Upper lobe of left lung (tissue), 6 donors: ENCODE measurements at regions not wholly inside any gene's neighbourhood (a gene's known extent, or its start where the extent isn't known, plus 50 kb on each side); places are given as distances from the start of the nearest gene placed in this dataset.
"Not testable (repeated sequence)": the region's sequence is repeated elsewhere in the genome, so short reads cannot be mapped to it uniquely, and the experiment has no call there.

Source experiments
- ATAC-seq, 2 donors: fragments of 200-7000 bp; cut with Tn5 transposase; one replicate each; pipeline ENCODE4 v1.9.1; 2022; ENCODE audit warnings: mild to moderate bottlenecking in 2 of 2, moderate library complexity in 2 of 2; ENCODE audit not compliant: low FRiP score in 2 of 2
- DNase-seq, 2 donors: peaks; one replicate each; pipeline ENCODE4 v3.0.0-alpha.2; 2019 to 2020
- H3K27ac ChIP-seq, 4 donors: fragments of 200-600 bp; sonication (generic); one replicate each; pipeline ENCODE4 v1.5.1; 2016 to 2019
- H3K27me3 ChIP-seq, 4 donors: fragments of 200-600 bp; sonication (generic); one replicate each; pipeline ENCODE4 v1.5.1; 2017 to 2019
- H3K36me3 ChIP-seq, 4 donors: fragments of 200-600 bp; sonication (generic); one replicate each; pipeline ENCODE4 v1.5.1; 2016 to 2019
- H3K4me1 ChIP-seq, 4 donors: fragments of 200-600 bp; sonication (generic); one replicate each; pipeline ENCODE4 v1.5.1; 2018 to 2019
- H3K4me3 ChIP-seq, 4 donors: fragments of 200-600 bp; sonication (generic); one replicate each; pipeline ENCODE4 v1.5.1; 2017 to 2019; ENCODE audit warnings: mild to moderate bottlenecking in 2 of 4, moderate library complexity in 1 of 4
- H3K9me3 ChIP-seq, 4 donors: fragments of 200-600 bp; sonication (generic); one replicate each; pipeline ENCODE4 v1.5.1; 2018 to 2019
- EP300 ChIP-seq, 4 donors: sonication (generic); formaldehyde crosslinking; IDR thresholded peaks; one replicate each; pipeline ENCODE4 v1.5.1; 2017; ENCODE audit warnings: antibody characterized with exemption in 4 of 4, control low read depth in 2 of 4
- POLR2A ChIP-seq, 4 donors: fragments of 450-650 bp; IDR thresholded peaks; one replicate each; pipeline ENCODE4 v1.5.1; 2016 to 2017; ENCODE audit warnings: antibody characterized with exemption in 4 of 4, mild to moderate bottlenecking in 2 of 4
- POLR2AphosphoS5 ChIP-seq, 2 donors: sonication (generic); formaldehyde crosslinking; IDR thresholded peaks; one replicate each; pipeline ENCODE4 v1.5.1; 2017; ENCODE audit warnings: antibody characterized with exemption in 2 of 2
- WGBS, 2 donors: methylation state at CpG; one replicate each; pipeline ENCODE4 v1.1.5; 2017 to 2018; 5-methylcytosine and 5-hydroxymethylcytosine counted together
- TF ChIP-seq, protein P1 (sequence below), 6 experiments: fragments of 450-650 bp in 4 of 6; fragments of 200-600 bp in 2 of 6; sonication (generic) in 2 of 6; IDR thresholded peaks; one replicate each; pipeline ENCODE4 v1.5.1; 2016 to 2019; ENCODE audit warnings: antibody characterized with exemption in 6 of 6
- donor health status: DM: no; HTN: no; CAD: no; lungs with moderate emphysema.
- donor health status: DM: no; HTN: yes; CAD: no; lungs with severe emphysema.

DNA sequence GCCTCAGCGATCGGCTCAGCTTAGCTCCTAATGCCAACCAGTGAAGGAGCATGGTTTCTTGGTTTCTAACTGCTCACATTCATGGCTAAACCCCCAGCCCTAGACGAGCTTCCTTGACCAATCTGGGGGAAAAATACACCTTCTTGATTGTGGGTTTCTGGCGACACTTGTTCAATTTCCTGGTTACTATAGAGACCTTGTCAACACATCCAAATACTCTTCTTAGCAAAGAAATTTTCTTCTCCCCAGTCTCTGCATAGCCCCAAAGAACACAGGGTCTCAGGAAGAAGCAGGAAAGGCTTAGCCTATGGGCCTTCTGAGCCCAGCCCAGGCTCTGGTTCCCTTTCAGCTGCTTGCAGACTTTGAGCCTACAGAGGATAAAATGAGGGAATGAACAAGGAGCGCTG lies 88.5 kb upstream of the SYT13 start:
- no peak for DNase-seq
- no peak for ATAC-seq
- TF ChIP-seq, protein P1, sequence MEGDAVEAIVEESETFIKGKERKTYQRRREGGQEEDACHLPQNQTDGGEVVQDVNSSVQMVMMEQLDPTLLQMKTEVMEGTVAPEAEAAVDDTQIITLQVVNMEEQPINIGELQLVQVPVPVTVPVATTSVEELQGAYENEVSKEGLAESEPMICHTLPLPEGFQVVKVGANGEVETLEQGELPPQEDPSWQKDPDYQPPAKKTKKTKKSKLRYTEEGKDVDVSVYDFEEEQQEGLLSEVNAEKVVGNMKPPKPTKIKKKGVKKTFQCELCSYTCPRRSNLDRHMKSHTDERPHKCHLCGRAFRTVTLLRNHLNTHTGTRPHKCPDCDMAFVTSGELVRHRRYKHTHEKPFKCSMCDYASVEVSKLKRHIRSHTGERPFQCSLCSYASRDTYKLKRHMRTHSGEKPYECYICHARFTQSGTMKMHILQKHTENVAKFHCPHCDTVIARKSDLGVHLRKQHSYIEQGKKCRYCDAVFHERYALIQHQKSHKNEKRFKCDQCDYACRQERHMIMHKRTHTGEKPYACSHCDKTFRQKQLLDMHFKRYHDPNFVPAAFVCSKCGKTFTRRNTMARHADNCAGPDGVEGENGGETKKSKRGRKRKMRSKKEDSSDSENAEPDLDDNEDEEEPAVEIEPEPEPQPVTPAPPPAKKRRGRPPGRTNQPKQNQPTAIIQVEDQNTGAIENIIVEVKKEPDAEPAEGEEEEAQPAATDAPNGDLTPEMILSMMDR (IDR thresholded peaks at IDR 0.05), result no peak
- no peak for TF ChIP-seq POLR2A (IDR thresholded peaks at IDR 0.05)
- no peak for TF ChIP-seq EP300 (IDR thresholded peaks at IDR 0.05)
- no peak for TF ChIP-seq POLR2AphosphoS5 (IDR thresholded peaks at IDR 0.05)
- Histone ChIP-seq H3K27ac (no peak overlapping the region), H3K36me3 (no peaks in the 10 kb centered on the region), H3K4me1 (peaks cover 3 to 10% (median 7%) of the 10 kb centered on the region in 4 donors), H3K9me3 (no peaks in the 10 kb centered on the region), H3K27me3 (no peaks in the 10 kb centered on the region), H3K4me3 (no peak overlapping the region)
- WGBS, 2 donors, result 54 to 67% methylated on average over 5 of the region's 5 CpGs

DNA sequence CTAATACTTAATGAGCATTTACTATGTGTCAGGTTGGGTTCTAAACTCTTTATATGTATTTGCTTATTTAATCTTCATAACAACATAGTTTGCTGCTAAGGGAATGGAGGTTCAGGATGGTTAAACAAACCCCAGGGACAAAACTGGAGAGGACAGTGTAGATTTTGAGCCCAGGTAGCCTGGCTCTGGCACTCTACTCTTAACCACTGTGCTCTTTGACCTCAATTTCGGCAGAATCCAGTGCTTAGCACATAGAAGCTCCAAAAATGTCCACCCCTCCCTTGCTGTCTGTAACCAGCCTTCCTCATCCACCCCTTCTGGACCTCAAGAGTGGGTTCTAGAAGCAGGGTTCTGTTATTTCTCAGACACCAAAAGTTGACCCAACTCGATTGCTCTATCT lies 88.0 kb upstream of the SYT13 start:
- Histone ChIP-seq H3K4me3 (no peak overlapping the region), H3K4me1 (peaks cover 3 to 10% (median 7%) of the 10 kb centered on the region in 4 donors), H3K27me3 (no peaks in the 10 kb centered on the region), H3K9me3 (no peaks in the 10 kb centered on the region), H3K36me3 (no peaks in the 10 kb centered on the region), H3K27ac (no peak overlapping the region)
- TF ChIP-seq EP300 (IDR thresholded peaks at IDR 0.05) (no peak), POLR2AphosphoS5 (IDR thresholded peaks at IDR 0.05) (no peak), POLR2A (IDR thresholded peaks at IDR 0.05) (no peak)
- TF ChIP-seq, protein P1 (IDR thresholded peaks at IDR 0.05), result no peak
- 77 to 93% methylated on average over 2 of the region's 2 CpGs for WGBS, 2 donors
- no peak for ATAC-seq
- no peak for DNase-seq

DNA sequence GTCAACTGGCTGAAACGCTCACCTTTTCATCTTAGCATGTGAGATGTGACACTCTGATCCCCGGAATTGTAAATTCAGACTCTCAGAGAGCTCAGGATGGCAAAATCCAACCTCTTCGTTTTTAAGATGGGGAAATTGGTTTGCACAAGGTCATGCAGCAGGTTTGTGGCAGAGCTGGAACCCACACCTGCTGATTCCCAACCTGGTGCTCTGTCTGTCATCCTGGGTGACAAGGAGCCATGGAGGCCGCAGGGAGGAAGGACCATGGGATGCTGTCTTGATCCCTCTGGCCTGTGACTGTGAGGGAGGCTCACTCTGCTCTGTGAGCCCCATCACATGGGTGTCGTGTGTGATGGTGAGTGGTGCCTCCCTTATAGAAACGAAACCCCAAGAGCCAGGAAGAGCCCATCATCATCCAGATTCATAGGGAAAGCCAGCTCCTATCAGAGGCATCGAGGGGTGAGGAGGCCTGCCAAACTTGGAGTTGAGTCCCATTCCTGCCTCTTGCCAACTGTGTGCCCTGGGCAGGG lies 87.4 kb upstream of the SYT13 start:
- H3K4me3 ChIP-seq, result no peak overlapping the region
- WGBS, 2 donors, result 84 to 89% methylated on average over 7 of the region's 7 CpGs
- no peaks in the 10 kb centered on the region for H3K9me3 ChIP-seq
- ATAC-seq (no peak), DNase-seq (no peak)
- peaks cover 3 to 10% (median 7%) of the 10 kb centered on the region in 4 donors for H3K4me1 ChIP-seq
- TF ChIP-seq, protein P1 (IDR thresholded peaks at IDR 0.05), result no peak
- TF ChIP-seq POLR2A (IDR thresholded peaks at IDR 0.05), result no peak
- no peak for TF ChIP-seq EP300 (IDR thresholded peaks at IDR 0.05)
- TF ChIP-seq POLR2AphosphoS5 (IDR thresholded peaks at IDR 0.05), result no peak
- H3K27me3 ChIP-seq, result no peaks in the 10 kb centered on the region
- no peaks in the 10 kb centered on the region for H3K36me3 ChIP-seq
- no peak overlapping the region for H3K27ac ChIP-seq

DNA sequence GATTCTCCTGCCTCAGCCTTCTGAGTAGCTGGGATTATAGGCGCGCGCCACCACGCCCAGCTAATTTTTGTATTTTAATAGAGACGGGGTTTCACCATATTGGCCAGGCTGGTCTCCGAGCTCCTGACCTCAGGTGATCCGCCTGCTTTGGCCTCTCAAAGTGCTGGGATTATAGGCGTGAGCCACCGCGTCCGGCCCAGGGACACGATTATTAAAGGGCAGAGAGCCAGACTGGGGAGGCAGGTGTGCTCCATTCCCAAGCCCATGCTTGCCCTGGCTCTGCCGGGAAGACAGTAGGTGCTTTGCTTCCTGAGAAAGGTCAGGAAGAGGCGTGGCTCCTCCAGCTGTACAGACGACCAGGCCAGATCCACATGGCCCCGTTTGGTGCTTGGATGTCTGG lies 86.3 kb upstream of the SYT13 start:
- DNase-seq, H3K9me3 ChIP-seq, H3K36me3 ChIP-seq, H3K4me3 ChIP-seq, ATAC-seq, H3K27me3 ChIP-seq, H3K27ac ChIP-seq: not testable (repeated sequence)
- 80 to 85% methylated on average over 16 of the region's 16 CpGs for WGBS, 2 donors
- peaks cover 3 to 10% (median 7%) of the 10 kb centered on the region in 4 donors for H3K4me1 ChIP-seq

DNA sequence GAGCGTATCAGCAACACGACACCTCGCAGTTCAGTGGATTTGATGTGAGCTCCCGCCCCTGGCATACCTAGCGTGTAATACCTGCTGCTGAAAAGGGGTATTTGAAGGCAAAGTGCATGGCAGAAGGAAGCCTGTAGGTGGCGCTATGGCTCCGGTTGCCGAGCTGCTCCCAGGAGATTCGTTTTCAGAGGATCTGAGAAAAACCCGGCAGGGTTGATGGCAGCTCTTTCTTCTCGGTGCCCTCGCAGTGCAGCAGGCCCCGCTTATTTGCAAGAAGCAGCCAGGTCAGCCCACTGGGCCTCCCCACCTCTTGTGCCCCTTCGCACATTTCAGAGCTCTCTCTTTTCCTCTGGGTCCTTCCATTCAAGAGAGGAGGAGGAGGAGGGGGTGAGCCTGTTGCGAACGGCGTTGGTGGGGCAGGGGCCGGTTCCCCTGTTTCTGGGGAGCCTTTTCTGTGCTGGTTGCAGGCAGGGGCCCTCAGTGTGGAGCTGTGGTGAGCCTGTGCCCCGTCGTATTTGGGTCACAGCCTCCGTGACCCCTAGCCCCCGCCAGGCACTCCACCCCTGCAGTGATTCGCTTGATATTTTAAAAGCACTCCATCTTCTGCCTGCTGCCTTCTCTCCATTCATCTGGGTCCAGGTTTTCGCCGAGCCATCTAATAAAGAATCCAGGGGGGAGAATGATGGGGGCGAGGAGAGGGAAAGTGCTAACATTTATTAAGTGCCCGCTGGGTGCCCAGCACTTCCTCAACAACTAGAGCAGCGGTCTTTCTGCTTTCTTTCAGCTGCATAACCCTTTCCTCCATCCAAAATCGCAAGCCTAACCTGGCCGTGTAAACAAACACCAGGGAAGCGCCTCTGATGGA lies 85.3 kb upstream of the SYT13 start:
- DNase-seq (peak in 1 of 2 donors; percentile 65), ATAC-seq (peak; percentile 64 to 65)
- no peaks in the 10 kb centered on the region for H3K27me3 ChIP-seq
- WGBS, 2 donors, result 26 to 36% methylated on average over 24 to 25 of the region's 31 CpGs
- peaks cover 3 to 12% (median 9%) of the 10 kb centered on the region in 4 donors for H3K4me1 ChIP-seq
- H3K4me3 ChIP-seq, result no peak overlapping the region
- no peak overlapping the region for H3K27ac ChIP-seq
- H3K9me3 ChIP-seq, result no peaks in the 10 kb centered on the region
- H3K36me3 ChIP-seq, result no peaks in the 10 kb centered on the region
- no peak for TF ChIP-seq POLR2A (IDR thresholded peaks at IDR 0.05)
- TF ChIP-seq, protein P1 (IDR thresholded peaks at IDR 0.05), result peak; percentile 77 to 92 (median 80)
